Neural cell (in vitro differentiated cells): ENCODE measurements at regions not wholly inside any gene's neighbourhood (a gene's known extent, or its start where the extent isn't known, plus 50 kb on each side); places are given as distances from the start of the nearest gene placed in this dataset.

ENCODE experiments used
- H2AFZ ChIP-seq: fragments of 200-600, 300-800 bp; sonication (generic), shearing (Covaris generic); 2 replicates; pipeline ENCODE4 v1.6.0; 2014; ENCODE audit warnings: low read depth, mild to moderate bottlenecking, antibody characterized with exemption, low read length, moderate library complexity
- H3F3A ChIP-seq: fragments of 200-600 bp; shearing (Covaris generic); 2 replicates; pipeline ENCODE4 v1.6.1; 2016; ENCODE audit warnings: mild to moderate bottlenecking, moderate library complexity, mixed read lengths, antibody characterized with exemption, low read length; ENCODE audit not compliant: insufficient read depth, poor library complexity, severe bottlenecking
- H3K27ac ChIP-seq: fragments of 200-600, 300-800 bp; sonication (generic), shearing (Covaris generic); 2 replicates; pipeline ENCODE4 v1.5.1; 2014; ENCODE audit warnings: mild to moderate bottlenecking, low read length, moderate library complexity
- H3K27me3 ChIP-seq: fragments of 300-800, 200-600 bp; sonication (generic), shearing (Covaris generic); 2 replicates; pipeline ENCODE4 v1.6.0; 2014; ENCODE audit warnings: mild to moderate bottlenecking, low read depth, low read length, moderate library complexity; ENCODE audit not compliant: insufficient read depth
- H3K36me3 ChIP-seq: fragments of 300-800, 200-600 bp; sonication (generic), shearing (Covaris generic); 2 replicates; pipeline ENCODE4 v1.5.1; 2014; ENCODE audit warnings: mild to moderate bottlenecking, antibody characterized with exemption, low read length, moderate library complexity; ENCODE audit not compliant: insufficient read depth
- H3K4me2 ChIP-seq: fragments of 300-800, 200-600 bp; sonication (generic), shearing (Covaris generic); 2 replicates; pipeline ENCODE4 v1.6.0; 2014; ENCODE audit warnings: mild to moderate bottlenecking, low read length
- H3K4me3 ChIP-seq: fragments of 300-800, 200-600 bp; sonication (generic), shearing (Covaris generic); 2 replicates; pipeline ENCODE4 v1.5.1; 2014; ENCODE audit warnings: mild to moderate bottlenecking, low read length, moderate library complexity
- H3K79me2 ChIP-seq: fragments of 200-600 bp; shearing (Covaris generic); replicated peaks from 2 replicates; pipeline ENCODE4 v1.6.0; 2014; ENCODE audit warnings: mild to moderate bottlenecking, low read length, moderate library complexity; ENCODE audit not compliant: insufficient read depth
- H3K9ac ChIP-seq: fragments of 300-800, 200-600 bp; sonication (generic), shearing (Covaris generic); 2 replicates; pipeline ENCODE4 v1.6.1; 2016; ENCODE audit warnings: mild to moderate bottlenecking, low read length, mixed read lengths
- H3K9me2 ChIP-seq: fragments of 200-600 bp; shearing (Covaris generic); 2 replicates; pipeline ENCODE4 v1.6.1; 2016; ENCODE audit warnings: mild to moderate bottlenecking, low read length, mixed read lengths; ENCODE audit not compliant: insufficient read depth
- H3K9me3 ChIP-seq: fragments of 200-600, 300-800 bp; sonication (generic), shearing (Covaris generic); 2 replicates; pipeline ENCODE4 v1.6.1; 2016; ENCODE audit warnings: mild to moderate bottlenecking, mixed run types, low read length, moderate library complexity, mixed read lengths
- H4K20me1 ChIP-seq: fragments of 200-600 bp; shearing (Covaris generic); 2 replicates; pipeline ENCODE4 v1.6.1; 2016; ENCODE audit warnings: mild to moderate bottlenecking, mixed run types; ENCODE audit not compliant: insufficient read depth
- EP300 ChIP-seq: fragments of 450-650 bp; conservative IDR thresholded peaks from 2 replicates; pipeline ENCODE4 v1.6.1; 2014; ENCODE audit warnings: antibody characterized with exemption, mild to moderate bottlenecking, moderate library complexity; ENCODE audit not compliant: poor library complexity, severe bottlenecking
- EZH2 ChIP-seq: fragments of 200-600, 300-800 bp; shearing (Covaris generic), sonication (generic); IDR thresholded peaks from 2 replicates; pipeline ENCODE4 v1.6.1; 2014; ENCODE audit warnings: antibody characterized with exemption, low read length, borderline replicate concordance, mild to moderate bottlenecking; ENCODE audit not compliant: insufficient read depth, poor library complexity, severe bottlenecking
- MXI1 ChIP-seq: fragments of 450-650 bp; conservative IDR thresholded peaks from 2 replicates; pipeline ENCODE4 v1.6.1; 2014; ENCODE audit warnings: antibody characterized with exemption, mild to moderate bottlenecking; ENCODE audit not compliant: poor library complexity, severe bottlenecking
- POLR2AphosphoS5 ChIP-seq: IDR thresholded peaks from 2 replicates; pipeline ENCODE4 v1.6.1; 2012
- RAD21 ChIP-seq: fragments of 450-650 bp; conservative IDR thresholded peaks from 2 replicates; pipeline ENCODE4 v1.6.1; 2014; ENCODE audit warnings: antibody characterized with exemption, mild to moderate bottlenecking, moderate library complexity
- SMC3 ChIP-seq: fragments of 450-650 bp; conservative IDR thresholded peaks from 2 replicates; pipeline ENCODE4 v1.6.1; 2014; ENCODE audit warnings: antibody characterized with exemption, mild to moderate bottlenecking, moderate library complexity; ENCODE audit not compliant: poor library complexity
- TAF1 ChIP-seq: IDR thresholded peaks from 2 replicates; pipeline ENCODE4 v1.6.1; 2012; ENCODE audit warnings: low read depth
- TF ChIP-seq, protein P1 (sequence below): fragments of 450-650 bp; IDR thresholded peaks from 2 replicates; pipeline ENCODE4 v1.5.1; 2014; ENCODE audit warnings: antibody characterized with exemption, mild to moderate bottlenecking, moderate library complexity; ENCODE audit not compliant: poor library complexity, severe bottlenecking
- TF ChIP-seq, protein P2 (sequence below): IDR thresholded peaks from 2 replicates; pipeline ENCODE4 v1.6.1; 2012; ENCODE audit warnings: borderline replicate concordance

DNA sequence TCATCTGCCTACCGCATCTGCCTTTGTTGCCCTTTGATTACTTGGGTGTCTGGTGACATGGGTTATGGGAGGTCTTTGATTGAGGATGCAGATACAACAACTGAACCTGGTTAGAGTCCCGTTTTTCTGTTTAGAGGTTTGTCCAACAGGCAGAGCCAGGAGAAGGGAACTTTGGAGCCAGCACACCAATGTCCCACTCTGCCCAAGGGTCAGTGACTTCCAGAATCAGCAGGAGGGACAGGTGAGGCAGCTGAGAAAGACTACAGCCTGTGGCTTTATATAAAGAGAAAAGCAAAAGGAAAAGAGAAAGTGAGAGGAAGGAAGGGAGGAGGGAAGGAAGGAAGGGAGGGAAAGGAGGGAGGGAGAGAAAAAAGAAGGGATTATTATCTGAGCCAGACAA is 101.5 kb upstream of the ZNF644 start:
- no peaks in the 10 kb centered on the region for H3K27me3 ChIP-seq
- no peaks in the 10 kb centered on the region for H3K36me3 ChIP-seq
- TF ChIP-seq, protein P1, sequence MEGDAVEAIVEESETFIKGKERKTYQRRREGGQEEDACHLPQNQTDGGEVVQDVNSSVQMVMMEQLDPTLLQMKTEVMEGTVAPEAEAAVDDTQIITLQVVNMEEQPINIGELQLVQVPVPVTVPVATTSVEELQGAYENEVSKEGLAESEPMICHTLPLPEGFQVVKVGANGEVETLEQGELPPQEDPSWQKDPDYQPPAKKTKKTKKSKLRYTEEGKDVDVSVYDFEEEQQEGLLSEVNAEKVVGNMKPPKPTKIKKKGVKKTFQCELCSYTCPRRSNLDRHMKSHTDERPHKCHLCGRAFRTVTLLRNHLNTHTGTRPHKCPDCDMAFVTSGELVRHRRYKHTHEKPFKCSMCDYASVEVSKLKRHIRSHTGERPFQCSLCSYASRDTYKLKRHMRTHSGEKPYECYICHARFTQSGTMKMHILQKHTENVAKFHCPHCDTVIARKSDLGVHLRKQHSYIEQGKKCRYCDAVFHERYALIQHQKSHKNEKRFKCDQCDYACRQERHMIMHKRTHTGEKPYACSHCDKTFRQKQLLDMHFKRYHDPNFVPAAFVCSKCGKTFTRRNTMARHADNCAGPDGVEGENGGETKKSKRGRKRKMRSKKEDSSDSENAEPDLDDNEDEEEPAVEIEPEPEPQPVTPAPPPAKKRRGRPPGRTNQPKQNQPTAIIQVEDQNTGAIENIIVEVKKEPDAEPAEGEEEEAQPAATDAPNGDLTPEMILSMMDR, result no peak
- TF ChIP-seq, protein P2, sequence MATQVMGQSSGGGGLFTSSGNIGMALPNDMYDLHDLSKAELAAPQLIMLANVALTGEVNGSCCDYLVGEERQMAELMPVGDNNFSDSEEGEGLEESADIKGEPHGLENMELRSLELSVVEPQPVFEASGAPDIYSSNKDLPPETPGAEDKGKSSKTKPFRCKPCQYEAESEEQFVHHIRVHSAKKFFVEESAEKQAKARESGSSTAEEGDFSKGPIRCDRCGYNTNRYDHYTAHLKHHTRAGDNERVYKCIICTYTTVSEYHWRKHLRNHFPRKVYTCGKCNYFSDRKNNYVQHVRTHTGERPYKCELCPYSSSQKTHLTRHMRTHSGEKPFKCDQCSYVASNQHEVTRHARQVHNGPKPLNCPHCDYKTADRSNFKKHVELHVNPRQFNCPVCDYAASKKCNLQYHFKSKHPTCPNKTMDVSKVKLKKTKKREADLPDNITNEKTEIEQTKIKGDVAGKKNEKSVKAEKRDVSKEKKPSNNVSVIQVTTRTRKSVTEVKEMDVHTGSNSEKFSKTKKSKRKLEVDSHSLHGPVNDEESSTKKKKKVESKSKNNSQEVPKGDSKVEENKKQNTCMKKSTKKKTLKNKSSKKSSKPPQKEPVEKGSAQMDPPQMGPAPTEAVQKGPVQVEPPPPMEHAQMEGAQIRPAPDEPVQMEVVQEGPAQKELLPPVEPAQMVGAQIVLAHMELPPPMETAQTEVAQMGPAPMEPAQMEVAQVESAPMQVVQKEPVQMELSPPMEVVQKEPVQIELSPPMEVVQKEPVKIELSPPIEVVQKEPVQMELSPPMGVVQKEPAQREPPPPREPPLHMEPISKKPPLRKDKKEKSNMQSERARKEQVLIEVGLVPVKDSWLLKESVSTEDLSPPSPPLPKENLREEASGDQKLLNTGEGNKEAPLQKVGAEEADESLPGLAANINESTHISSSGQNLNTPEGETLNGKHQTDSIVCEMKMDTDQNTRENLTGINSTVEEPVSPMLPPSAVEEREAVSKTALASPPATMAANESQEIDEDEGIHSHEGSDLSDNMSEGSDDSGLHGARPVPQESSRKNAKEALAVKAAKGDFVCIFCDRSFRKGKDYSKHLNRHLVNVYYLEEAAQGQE, result no peak
- H3K4me2 ChIP-seq, result no peak overlapping the region
- no peaks in the 10 kb centered on the region for H3F3A ChIP-seq
- H3K27ac ChIP-seq, result no peak overlapping the region
- H3K9ac ChIP-seq, result no peak overlapping the region
- H3K4me3 ChIP-seq, result no peak overlapping the region
- H3K9me2 ChIP-seq, result no peaks in the 10 kb centered on the region
- no peaks in the 10 kb centered on the region for H3K9me3 ChIP-seq
- no peaks in the 10 kb centered on the region for H4K20me1 ChIP-seq
- H3K79me2 ChIP-seq, result no peaks in the 10 kb centered on the region
- H2AFZ ChIP-seq, result no peak overlapping the region

DNA sequence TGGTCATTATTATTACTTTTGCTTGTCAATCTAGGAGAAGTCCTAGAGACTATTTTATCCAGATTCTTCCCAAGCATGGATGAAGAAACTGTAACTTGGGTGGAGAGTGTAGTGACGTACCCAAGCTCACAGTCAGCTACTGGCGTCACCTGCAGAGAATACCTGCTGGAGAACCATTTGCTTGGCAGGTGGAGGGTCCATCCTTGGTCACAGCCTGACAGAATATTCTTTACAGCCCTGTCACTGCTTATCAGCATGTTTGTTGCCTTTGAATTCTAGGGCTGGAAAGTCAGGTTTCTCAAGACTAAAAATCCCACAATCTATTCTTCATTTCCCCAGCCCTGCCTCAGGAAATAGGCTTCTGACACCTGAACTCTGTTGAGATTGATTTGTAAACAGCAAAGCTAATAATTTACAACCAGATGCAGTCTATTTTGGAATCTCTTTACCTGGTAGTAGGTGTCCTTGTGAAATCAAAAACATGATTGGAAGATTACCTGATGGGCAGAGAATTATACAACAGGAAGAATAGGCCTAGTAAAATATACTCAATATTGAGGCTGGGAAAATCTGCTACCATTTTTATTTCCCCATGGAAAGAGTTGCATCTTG is 100.4 kb upstream of the ZNF644 start:
- H3K36me3 ChIP-seq, result no peaks in the 10 kb centered on the region
- H3K4me2 ChIP-seq, result no peak overlapping the region
- H3K4me3 ChIP-seq, result no peak overlapping the region
- H3K27ac ChIP-seq, result no peak overlapping the region
- no peak overlapping the region for H2AFZ ChIP-seq
- no peaks in the 10 kb centered on the region for H3K79me2 ChIP-seq
- H3K9me3 ChIP-seq, result no peaks in the 10 kb centered on the region
- H3F3A ChIP-seq, result no peaks in the 10 kb centered on the region
- H3K27me3 ChIP-seq, result no peaks in the 10 kb centered on the region
- H3K9ac ChIP-seq, result no peak overlapping the region
- TF ChIP-seq RAD21, result no peak
- TF ChIP-seq EP300, result no peak
- H4K20me1 ChIP-seq, result no peaks in the 10 kb centered on the region
- H3K9me2 ChIP-seq, result no peaks in the 10 kb centered on the region

DNA sequence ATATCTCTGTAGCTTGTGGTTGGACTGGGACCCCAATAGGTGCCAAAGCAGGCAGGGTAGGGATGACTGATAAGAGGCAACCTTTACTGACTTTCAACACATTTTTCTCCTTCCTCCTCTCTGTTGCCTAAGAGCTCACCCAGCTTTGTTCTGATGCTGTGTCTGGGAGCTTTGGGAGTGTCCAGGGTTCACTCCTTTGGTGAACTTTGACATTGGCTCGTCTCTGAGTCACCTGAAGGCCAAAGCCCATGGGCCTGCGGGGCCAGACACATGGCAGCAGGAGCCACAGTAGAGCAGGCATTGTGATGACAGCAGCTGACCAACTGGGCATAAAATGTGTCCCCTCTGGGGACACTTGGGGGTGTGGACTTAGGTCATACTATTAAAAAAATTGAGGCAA is 99.5 kb upstream of the ZNF644 start:
- Histone ChIP-seq H3K27me3 (no peaks in the 10 kb centered on the region), H2AFZ (no peak overlapping the region), H3K9ac (no peak overlapping the region), H3K9me3 (no peaks in the 10 kb centered on the region), H3K36me3 (no peaks in the 10 kb centered on the region), H3K9me2 (no peaks in the 10 kb centered on the region), H3K4me2 (no peak overlapping the region), H3F3A (no peaks in the 10 kb centered on the region), H3K27ac (no peak overlapping the region), H4K20me1 (no peaks in the 10 kb centered on the region), H3K4me3 (no peak overlapping the region), H3K79me2 (no peaks in the 10 kb centered on the region)
- TF ChIP-seq POLR2AphosphoS5, result no peak
- TF ChIP-seq, protein P2, result no peak
- TF ChIP-seq EP300, result no peak
- TF ChIP-seq MXI1, result no peak
- TF ChIP-seq, protein P1, result no peak
- no peak for TF ChIP-seq TAF1
- no peak for TF ChIP-seq SMC3
- TF ChIP-seq EZH2, result no peak
- no peak for TF ChIP-seq RAD21
